ENCODE measurements at regions not wholly inside any gene's neighbourhood (a gene's known extent, or its start where the extent isn't known, plus 50 kb on each side); places are given as distances from the start of the nearest gene placed in this dataset.

DNA sequence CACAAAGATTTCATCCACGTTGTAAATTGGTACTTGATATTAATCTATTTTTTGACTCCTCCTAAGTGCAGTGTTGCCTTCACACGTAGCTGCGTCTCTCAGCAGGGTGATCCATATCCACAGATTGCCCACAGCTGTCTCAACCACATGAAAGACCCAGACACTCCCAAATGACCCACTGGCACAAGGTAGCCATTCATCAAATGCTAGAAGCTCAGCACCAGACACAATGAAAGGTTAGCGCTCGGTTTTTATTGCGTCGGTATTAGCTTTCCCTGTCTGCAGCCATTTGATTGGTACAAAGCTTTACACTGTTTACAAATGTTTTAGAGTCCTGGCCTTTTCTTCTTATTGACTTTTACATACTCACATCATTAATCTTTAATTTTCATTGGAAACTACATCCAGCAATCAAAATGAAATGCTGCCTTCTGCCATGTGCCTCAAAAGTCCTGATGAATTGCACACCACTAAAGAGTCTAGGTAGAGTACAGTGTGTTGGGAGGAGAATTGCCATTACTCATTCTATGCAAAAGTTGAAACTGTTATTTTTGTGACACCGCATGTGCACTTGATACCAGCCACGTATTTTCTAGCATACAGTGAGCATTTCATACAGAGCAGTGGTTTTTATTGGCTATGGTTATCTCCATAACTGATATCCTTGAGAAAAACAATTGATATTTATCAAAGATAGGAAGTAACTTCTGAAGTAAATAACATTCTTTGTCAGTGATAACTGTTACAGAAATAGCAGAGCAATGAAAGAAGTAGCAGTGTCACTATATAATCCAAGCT is 127.3 kb upstream of the NUDT7 start:
- no peak for FAIRE-seq

GRCh38 chr16:77596261-77596660 is 126.1 kb upstream of the NUDT7 start:
- no peak for FAIRE-seq

DNA sequence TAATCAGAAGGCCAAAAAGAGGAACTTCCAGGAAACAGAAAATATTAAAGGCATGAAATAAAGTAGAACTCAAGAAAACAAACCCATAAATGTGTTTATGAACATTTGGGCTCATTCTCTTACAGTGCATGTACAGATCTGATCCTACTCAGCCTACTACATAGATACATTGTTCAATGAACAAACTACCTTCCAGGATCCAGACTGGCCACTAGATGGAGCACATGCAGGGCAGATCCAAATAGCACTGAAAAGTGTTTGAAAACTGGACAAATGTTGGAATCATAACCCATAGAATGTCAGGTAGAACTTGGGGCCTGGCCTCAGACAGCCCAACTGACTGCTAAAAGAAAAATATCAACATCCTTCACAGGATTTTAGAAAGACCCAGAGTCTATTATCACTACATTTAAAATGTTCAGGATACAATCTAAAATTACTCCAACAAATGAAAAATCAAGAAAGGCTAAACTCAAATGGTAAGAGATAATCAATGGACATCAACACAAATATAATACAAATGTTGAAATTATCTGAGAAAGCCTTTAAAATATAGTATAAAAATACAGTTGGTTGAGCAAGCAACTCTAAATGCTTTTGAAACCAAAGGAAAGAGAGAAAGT is 122.4 kb upstream of the NUDT7 start:
- FAIRE-seq = peak; percentile 74

DNA sequence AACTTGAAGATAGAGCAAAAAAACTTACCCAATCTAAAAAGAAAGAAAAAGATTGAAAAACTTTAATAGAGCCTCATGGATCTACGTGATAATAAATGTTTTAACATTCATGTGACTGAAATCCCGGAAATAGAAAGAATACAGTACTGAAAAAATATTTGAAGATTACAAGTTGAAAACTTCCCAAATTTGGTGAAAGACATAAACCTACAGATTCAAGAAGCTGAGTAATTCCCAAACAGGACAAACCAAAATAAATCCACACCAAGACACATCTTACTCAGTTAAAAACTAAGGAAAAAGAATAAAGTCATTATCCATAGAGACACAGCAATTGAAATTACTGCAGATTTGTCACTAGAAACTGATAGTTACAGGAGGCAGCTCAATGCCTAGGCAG is 121.8 kb upstream of the NUDT7 start:
- no peak for FAIRE-seq

DNA sequence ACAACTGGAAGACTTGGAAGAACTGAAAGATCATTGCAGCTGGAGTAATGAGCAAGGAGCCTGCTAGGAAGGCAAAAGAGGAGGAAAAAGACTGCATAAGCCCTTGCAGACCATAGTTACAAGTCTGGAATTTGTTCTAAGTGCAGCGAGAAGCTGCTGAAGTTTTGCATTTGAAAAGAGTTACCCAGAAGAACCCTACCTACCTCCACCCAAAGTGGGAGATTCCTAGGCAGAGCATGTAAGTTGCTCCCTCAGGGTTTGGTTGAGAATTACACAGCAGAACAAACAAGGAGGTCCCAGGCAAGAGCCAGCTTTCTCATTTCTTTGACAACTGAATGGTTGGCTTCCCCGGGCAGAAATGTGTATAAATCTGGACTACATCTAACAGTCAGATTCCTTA is 118.7 kb upstream of the NUDT7 start:
- no peak for FAIRE-seq

GRCh38 chr16:77610496-77610895 is 111.8 kb upstream of the NUDT7 start:
- FAIRE-seq = no peak

- FAIRE-seq = no peak
Measured at GRCh38 chr16:77611386-77611785, 110.9 kb upstream of the NUDT7 start.

DNA sequence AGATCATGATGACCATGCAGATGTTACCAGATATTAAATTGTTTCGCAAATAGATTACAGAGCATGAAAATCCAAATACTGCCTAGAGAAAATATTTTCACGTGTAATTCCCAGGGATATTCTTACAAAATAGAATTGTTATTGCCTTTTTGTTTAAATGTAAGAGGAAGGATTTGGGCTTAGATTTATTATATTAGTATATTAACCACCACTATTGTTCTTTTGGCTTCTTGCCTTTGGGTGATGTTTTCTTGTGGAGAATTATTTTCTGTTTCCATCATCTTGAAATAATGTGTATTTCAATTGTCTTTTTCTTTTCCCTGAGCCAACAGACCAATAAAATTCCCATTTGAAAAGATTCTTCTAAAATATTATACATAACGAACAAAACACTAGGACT is 109.7 kb upstream of the NUDT7 start:
- FAIRE-seq = no peak

- no peak for FAIRE-seq
Measured at GRCh38 chr16:77613095-77613494, 109.2 kb upstream of the NUDT7 start.

GRCh38 chr16:77617553-77617952 is 104.8 kb upstream of the NUDT7 start:
- FAIRE-seq = no peak

GRCh38 chr16:77617996-77618395 is 104.3 kb upstream of the NUDT7 start:
- FAIRE-seq = no peak

GRCh38 chr16:77618951-77619350 is 103.4 kb upstream of the NUDT7 start:
- FAIRE-seq = no peak

GRCh38 chr16:77624085-77624484 is 98.2 kb upstream of the NUDT7 start:
- no peak for FAIRE-seq

DNA sequence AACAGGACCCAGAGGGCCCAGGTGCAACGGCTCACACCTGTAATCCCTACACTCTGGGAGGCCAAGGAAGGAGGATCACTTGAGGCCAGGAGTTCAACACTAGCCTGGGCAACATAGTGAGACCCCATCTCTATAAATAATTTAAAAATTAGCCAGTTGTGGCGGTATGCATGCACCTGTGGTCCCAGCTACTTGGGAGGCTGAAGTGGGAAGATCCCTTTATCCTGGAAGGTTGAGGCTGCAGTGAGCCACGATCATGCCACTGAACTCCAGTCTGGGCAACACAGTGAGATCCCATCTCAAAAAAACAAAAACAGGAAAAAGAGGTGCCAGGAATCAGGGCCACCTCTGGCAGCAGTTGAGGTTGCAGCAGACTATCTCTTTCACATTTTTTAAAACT is 85.7 kb upstream of the NUDT7 start:
- no peak for FAIRE-seq

- FAIRE-seq = no peak
Measured at GRCh38 chr16:77637940-77638339, 84.4 kb upstream of the NUDT7 start.

GRCh38 chr16:77643176-77643575 is 79.1 kb upstream of the NUDT7 start:
- no peak for FAIRE-seq

DNA sequence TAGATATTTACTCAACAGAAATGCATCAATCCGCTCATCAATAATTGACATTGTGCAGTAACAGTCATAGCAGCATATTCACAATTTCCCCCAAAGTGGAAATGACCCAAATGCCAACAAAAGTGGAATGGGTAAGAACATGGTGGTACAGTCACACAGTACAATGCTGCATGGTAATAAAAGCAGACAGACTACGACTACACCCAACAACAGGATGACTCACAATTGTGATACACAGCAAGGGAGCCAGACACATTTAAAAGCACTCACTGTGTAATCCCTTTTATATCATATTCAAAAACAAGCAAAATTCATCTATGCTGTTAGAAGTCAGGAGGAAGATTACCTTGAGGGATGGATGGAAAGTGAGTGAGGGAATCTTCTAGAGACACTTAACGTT is 76.5 kb upstream of the NUDT7 start:
- no peak for FAIRE-seq

DNA sequence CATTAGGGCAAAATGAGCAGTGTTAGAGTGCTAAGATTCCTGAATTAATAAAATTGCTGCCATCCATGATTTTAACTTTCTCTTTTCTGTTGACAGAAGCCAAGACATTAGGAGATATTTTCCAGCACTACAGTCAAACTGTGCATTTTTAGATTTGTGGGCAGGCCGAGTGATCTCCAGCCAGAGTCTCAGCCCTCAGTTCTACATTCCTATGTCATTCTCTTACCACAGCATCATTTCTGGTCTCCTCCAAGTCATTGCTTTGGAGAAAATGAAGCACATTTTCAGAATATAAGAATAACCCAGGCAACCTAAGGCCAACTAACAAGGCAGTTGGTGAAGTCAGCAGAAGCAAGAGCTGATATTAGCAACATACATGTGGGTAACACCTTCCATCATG is 74.6 kb upstream of the NUDT7 start:
- no peak for FAIRE-seq

DNA sequence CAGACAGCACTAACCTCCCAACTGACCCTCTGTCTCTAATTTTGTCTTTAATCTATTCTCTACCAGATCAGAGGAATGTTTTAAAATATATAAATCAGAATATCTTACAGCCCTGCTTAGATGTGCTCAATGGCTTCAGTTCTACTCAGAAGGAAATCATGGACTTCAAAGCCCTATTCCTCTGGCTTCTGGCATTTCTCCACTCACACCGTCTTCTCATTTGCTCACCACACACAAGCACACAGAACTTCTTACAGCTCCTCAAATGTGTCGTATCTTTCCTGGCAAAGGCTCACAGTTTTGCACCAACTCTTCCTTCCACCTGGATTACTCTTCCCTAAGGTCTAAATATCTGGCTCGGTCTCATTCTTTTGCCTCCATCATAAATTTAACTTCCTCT is 71.6 kb upstream of the NUDT7 start:
- FAIRE-seq = no peak

GRCh38 chr16:77652399-77652798 is 69.9 kb upstream of the NUDT7 start:
- no peak for FAIRE-seq

GRCh38 chr16:77657016-77657415 is 65.3 kb upstream of the NUDT7 start:
- no peak for FAIRE-seq

DNA sequence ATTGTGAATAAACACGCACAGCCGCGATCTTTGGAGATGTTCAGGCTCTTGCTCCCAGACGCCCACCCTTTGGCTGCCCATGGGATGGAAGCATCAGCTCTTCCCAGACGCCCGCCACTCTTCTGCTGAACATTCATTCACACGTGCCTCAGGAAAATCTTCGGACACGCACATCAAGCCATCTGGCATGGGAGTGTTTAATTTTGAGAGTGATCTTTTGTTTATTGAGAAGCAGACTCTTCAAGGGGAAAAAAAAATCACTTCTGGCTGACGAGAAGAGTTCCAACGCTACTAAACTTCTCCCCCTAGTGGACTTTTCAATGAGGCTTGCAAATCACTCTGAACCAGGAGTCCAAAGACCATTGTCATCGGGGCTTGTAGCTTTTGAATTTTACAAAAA is 62.0 kb upstream of the NUDT7 start:
- peak; percentile 44 for FAIRE-seq

DNA sequence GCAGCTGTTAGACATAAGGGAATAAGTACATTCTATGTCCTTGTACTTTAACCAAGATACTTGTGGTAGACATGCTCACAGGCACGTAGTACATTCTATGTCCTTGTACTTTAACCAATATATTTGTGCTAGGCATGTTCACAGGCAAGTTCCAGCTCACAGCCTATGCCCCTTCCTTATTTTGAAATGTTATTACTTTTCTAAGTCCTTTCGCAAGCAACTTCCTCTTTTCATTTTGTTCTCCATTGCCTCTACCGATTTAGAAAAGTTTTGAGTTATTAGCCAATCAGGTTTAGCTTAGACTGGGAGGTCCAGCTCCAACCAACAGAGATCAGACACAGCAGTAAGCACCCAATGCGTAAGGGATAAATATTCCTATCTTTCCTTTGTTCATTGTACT is 60.1 kb upstream of the NUDT7 start:
- no peak for FAIRE-seq

- FAIRE-seq = no peak
Measured at GRCh38 chr16:77663711-77664110, 58.6 kb upstream of the NUDT7 start.

GRCh38 chr16:77666771-77667170 is 55.5 kb upstream of the NUDT7 start:
- FAIRE-seq = no peak
